Stimulated activated naive B cell treated with anti-CD40 and anti-IgM and Interleukin-4, amounts not matched to agents 10 μg/mL and 1 μg/mL and 100 μg/mL, for 72 hours (primary cell): ENCODE measurements at regions not wholly inside any gene's neighbourhood (a gene's known extent, or its start where the extent isn't known, plus 50 kb on each side); places are given as distances from the start of the nearest gene placed in this dataset.
"Not testable (repeated sequence)": the region's sequence is repeated elsewhere in the genome, so short reads cannot be mapped to it uniquely, and the experiment has no call there.

Source experiments
- ATAC-seq, 2 donors: fragments of 150-1000 bp; cut with Tn5 transposase; replicated peaks; 2 replicates each; pipeline ENCODE4 v1.10.0; 2021; ENCODE audit warnings: moderate library complexity in 1 of 2
- DNase-seq: peaks from one replicate; pipeline ENCODE4 v3.0.0; 2021
- H3K27ac Mint-ChIP-seq: one replicate; pipeline ENCODE4 v1.8.0; 2022; ENCODE audit warnings: mild to moderate bottlenecking, mixed read lengths
- H3K27me3 Mint-ChIP-seq, 2 donors: one replicate each; pipeline ENCODE4 v1.8.0; 2022; ENCODE audit warnings: mixed read lengths in 2 of 2
- H3K36me3 Mint-ChIP-seq, 2 donors: one replicate each; pipeline ENCODE4 v1.8.0; 2022; ENCODE audit warnings: mixed read lengths in 2 of 2, mild to moderate bottlenecking in 1 of 2
- H3K4me1 Mint-ChIP-seq, 2 donors: one replicate each; pipeline ENCODE4 v1.8.0; 2022; ENCODE audit warnings: mixed read lengths in 2 of 2, mild to moderate bottlenecking in 1 of 2
- H3K4me3 Mint-ChIP-seq, 2 donors: one replicate each; pipeline ENCODE4 v1.8.0; 2022; ENCODE audit warnings: mild to moderate bottlenecking in 2 of 2, mixed read lengths in 2 of 2, moderate library complexity in 1 of 2
- H3K9me3 Mint-ChIP-seq, 2 donors: one replicate each; pipeline ENCODE4 v1.8.0; 2022; ENCODE audit warnings: mixed read lengths in 2 of 2, mild to moderate bottlenecking in 1 of 2

- H3K9me3 Mint-ChIP-seq, H3K27ac Mint-ChIP-seq, H3K27me3 Mint-ChIP-seq, H3K36me3 Mint-ChIP-seq, H3K4me1 Mint-ChIP-seq, H3K4me3 Mint-ChIP-seq, ATAC-seq, DNase-seq: not testable (repeated sequence)
These were observed 352.5 kb downstream of the KCNJ18 start for GRCh38 chr17:22044706-22045246.

GRCh38 chr17:22047521-22047920, 355.2 kb downstream of the KCNJ18 start:
- not testable (repeated sequence) for H3K27ac Mint-ChIP-seq, H3K9me3 Mint-ChIP-seq, H3K4me1 Mint-ChIP-seq, H3K27me3 Mint-ChIP-seq, H3K4me3 Mint-ChIP-seq, ATAC-seq, H3K36me3 Mint-ChIP-seq, DNase-seq

DNA sequence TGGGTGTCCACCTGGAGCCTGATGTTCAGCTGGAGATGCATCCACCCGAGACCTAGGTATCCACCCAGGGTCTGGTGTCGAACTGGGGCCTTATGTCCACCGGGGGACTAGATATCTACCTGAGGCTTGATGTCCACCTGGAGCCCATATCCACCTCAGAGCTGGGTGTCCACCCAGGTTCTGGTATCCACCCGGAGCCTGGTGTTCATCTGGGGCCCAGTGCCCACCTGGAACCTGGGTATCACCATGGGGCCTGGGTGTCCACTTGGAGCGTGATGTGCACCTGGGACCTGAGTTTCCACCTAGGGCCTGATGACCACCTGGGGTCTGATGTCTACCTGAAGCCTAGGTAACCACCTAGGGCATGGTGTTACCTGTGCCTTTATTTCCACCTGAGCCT, 355.9 kb downstream of the KCNJ18 start:
- ATAC-seq: not testable (repeated sequence)

DNA sequence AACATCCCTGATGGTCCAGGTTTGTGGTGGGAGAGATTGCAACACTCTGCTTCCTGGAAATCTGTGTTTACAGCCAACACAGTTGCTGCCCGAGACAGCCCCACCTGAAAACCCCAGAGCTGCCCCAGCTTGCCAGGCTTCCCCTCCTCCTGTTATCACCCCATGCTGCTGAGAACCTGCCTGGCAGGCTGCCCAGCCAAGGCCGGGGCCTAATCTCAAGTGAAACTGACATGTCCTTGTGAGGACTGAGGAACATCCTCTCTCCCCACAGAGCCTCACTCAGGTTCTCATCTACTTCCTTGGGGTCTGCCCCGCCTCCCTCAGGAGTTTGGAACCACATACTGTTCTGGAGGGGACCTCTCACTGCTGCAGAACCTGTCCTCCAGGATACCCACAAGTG, 358.4 kb downstream of the KCNJ18 start:
- H3K27me3 Mint-ChIP-seq, ATAC-seq, H3K9me3 Mint-ChIP-seq, H3K27ac Mint-ChIP-seq, H3K36me3 Mint-ChIP-seq, DNase-seq, H3K4me3 Mint-ChIP-seq, H3K4me1 Mint-ChIP-seq: not testable (repeated sequence)

More for the DNA sequence above, 355.9 kb downstream of the KCNJ18 start:
- DNase-seq, H3K9me3 Mint-ChIP-seq, H3K27me3 Mint-ChIP-seq, H3K27ac Mint-ChIP-seq, H3K4me1 Mint-ChIP-seq, H3K4me3 Mint-ChIP-seq, H3K36me3 Mint-ChIP-seq: not testable (repeated sequence)

GRCh38 chr17:22052715-22053114, 360.4 kb downstream of the KCNJ18 start:
- ATAC-seq, DNase-seq, H3K4me3 Mint-ChIP-seq, H3K27ac Mint-ChIP-seq, H3K27me3 Mint-ChIP-seq, H3K9me3 Mint-ChIP-seq, H3K4me1 Mint-ChIP-seq, H3K36me3 Mint-ChIP-seq: not testable (repeated sequence)

DNA sequence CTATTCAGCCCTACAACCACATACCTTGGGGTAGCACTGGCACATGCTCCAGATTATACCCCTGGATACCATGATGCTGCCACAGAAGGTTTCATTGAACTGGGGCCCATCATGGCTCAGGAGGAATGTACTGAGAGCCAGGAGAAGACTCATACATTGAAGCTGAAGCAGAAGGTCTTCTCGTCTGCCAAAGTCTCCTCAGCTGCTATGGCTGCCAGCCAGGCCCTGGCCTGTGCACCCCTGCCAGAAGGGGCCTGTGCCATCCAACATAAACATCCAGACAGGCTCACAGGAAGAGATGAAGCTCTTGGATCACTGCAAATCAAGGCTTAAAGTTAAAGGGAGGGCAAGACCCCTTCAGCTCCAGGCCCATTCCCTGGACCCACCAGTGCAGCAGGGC, 364.2 kb downstream of the KCNJ18 start:
- H3K4me1 Mint-ChIP-seq, DNase-seq: not testable (repeated sequence)

GRCh38 chr17:22075918-22076317, 383.6 kb downstream of the KCNJ18 start:
- H3K27me3 Mint-ChIP-seq, ATAC-seq, H3K36me3 Mint-ChIP-seq, H3K27ac Mint-ChIP-seq, H3K4me3 Mint-ChIP-seq, H3K9me3 Mint-ChIP-seq, H3K4me1 Mint-ChIP-seq, DNase-seq: not testable (repeated sequence)

More for the DNA sequence above, 364.2 kb downstream of the KCNJ18 start:
- not testable (repeated sequence) for H3K27ac Mint-ChIP-seq, H3K4me3 Mint-ChIP-seq, ATAC-seq, H3K36me3 Mint-ChIP-seq, H3K9me3 Mint-ChIP-seq, H3K27me3 Mint-ChIP-seq

DNA sequence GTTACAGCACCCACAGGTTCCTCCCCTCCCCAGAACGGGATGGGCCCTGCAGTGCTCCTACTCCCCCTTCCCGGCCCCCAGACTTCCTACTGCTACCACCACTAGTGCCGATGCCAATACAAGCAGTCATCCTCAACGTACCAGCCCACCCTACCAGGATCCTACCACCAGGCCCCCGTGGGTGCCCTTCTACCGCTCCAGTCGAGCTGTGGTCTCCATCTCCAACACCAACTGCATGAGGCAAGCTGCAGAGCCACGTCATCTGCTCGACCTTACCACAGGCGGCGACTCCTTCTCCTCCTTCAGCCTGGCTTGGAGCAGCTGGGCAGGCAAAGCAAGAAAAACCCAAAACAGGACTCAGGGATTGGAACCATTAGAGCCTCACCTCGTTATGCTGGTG, 396.3 kb downstream of the KCNJ18 start:
- DNase-seq, H3K4me3 Mint-ChIP-seq: not testable (repeated sequence)
- peaks cover 11 to 13% of the 10 kb centered on the region in 2 donors for H3K9me3 Mint-ChIP-seq

DNA sequence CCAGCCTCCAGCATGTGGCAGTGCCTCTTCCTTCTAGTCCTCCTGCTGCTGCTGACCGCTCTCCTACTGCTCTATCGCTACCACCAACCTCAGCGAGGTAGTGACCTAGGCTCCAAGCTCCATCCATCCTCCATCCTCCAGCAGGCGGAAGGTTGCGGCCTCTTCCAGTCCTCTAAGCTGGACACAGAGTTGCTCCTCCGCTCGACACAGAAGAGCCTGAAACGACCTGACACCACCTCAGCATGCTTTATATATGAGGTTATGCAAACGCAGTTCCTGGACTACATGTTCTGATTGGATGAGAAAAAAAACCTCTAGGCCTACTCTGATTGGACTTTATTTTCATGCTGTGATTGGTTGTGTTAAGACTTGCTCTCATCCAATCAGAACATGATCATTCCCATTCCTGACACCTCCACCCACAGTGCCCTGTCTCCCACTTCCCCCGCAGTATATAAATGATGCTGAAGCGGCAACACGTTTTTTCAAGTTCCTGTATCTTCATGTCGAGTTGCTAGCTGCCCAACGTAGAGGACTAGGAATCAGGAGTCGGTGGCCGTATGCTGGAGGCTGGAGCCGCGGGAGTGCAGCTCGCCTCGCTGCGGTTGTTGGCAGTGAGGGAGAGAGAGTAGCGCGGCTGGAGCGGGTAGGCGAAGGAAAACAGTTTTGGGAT, 398.1 kb downstream of the KCNJ18 start:
- no peaks in the 10 kb centered on the region for H3K27me3 Mint-ChIP-seq
- no peak overlapping the region for H3K4me3 Mint-ChIP-seq
- DNase-seq (no peak), ATAC-seq (no peak)
- peaks cover 0 to 2% of the 10 kb centered on the region in 2 donors for H3K36me3 Mint-ChIP-seq
- no peak overlapping the region for H3K27ac Mint-ChIP-seq
- no peaks in the 10 kb centered on the region for H3K4me1 Mint-ChIP-seq
- H3K9me3 Mint-ChIP-seq: peaks cover 11 to 13% of the 10 kb centered on the region in 2 donors

More for the DNA sequence above, 396.3 kb downstream of the KCNJ18 start:
- H3K36me3 Mint-ChIP-seq, H3K27ac Mint-ChIP-seq, ATAC-seq, H3K4me1 Mint-ChIP-seq, H3K27me3 Mint-ChIP-seq: not testable (repeated sequence)

DNA sequence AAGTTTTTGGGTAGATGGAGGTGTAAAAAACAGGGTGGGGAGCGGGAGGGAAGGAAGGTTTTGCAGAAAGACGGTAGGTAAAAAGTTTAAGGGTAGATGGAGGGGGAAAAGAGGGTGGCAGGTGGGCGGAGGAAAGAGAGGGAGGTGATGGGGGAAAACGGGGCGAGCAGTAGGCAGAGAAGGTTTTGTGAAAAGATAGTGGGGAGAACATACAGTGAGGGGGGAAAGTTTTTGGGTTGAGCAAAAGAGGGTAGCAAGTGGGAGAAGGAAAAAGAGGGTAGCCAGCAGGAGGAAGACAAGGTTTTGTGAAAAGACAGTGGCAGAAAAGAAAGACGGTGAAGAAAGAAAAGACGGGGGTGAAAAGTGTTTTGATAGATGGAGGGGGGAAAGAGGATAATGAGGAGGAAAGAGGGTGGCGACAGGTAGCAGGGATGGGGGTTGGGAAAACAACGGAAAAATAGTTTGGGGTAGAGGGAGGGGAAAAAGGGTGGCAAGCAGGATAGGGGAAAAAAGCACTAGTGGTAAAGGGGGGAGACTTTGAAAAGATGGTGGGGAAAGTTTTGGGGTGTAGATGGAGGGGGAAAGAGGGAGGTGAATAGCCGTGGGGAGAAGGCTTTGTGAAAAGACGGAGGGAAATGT, 398.8 kb downstream of the KCNJ18 start:
- not testable (repeated sequence) for H3K27me3 Mint-ChIP-seq, ATAC-seq, H3K27ac Mint-ChIP-seq, H3K4me1 Mint-ChIP-seq, H3K4me3 Mint-ChIP-seq, DNase-seq, H3K36me3 Mint-ChIP-seq
- H3K9me3 Mint-ChIP-seq: peaks cover 11 to 13% of the 10 kb centered on the region in 2 donors

GRCh38 chr17:22091840-22092239, 399.5 kb downstream of the KCNJ18 start:
- H3K27ac Mint-ChIP-seq, H3K27me3 Mint-ChIP-seq, DNase-seq, H3K4me1 Mint-ChIP-seq, H3K36me3 Mint-ChIP-seq, ATAC-seq, H3K4me3 Mint-ChIP-seq: not testable (repeated sequence)
- peaks cover 11 to 13% of the 10 kb centered on the region in 2 donors for H3K9me3 Mint-ChIP-seq

GRCh38 chr17:22095414-22095813, 403.1 kb downstream of the KCNJ18 start:
- not testable (repeated sequence) for H3K36me3 Mint-ChIP-seq, H3K4me1 Mint-ChIP-seq, H3K4me3 Mint-ChIP-seq, H3K27me3 Mint-ChIP-seq, H3K27ac Mint-ChIP-seq, ATAC-seq, DNase-seq
- H3K9me3 Mint-ChIP-seq: peaks cover 8 to 10% of the 10 kb centered on the region in 2 donors

GRCh38 chr17:22099633-22100032, 407.3 kb downstream of the KCNJ18 start:
- not testable (repeated sequence) for H3K27me3 Mint-ChIP-seq, H3K9me3 Mint-ChIP-seq, DNase-seq, ATAC-seq, H3K4me3 Mint-ChIP-seq, H3K27ac Mint-ChIP-seq, H3K4me1 Mint-ChIP-seq, H3K36me3 Mint-ChIP-seq

DNA sequence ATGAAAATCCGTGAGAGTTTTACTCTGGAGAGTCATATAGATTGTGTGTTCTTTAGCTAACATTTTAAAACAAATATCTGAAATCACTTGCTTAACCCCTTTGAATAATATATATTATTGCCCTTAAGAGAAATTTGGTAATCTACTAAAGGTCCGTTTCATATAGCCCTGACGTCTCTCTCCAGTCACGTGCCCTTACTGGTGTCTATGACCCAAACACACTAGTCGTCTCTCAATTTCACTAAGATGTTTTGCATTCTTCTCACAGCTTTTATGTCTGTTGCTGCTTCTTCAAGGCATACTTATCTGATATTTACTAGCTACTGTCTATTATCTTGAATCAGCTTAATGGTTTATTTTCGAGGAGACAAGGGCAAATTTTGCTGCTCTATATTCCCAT, 409.9 kb downstream of the KCNJ18 start:
- Mint-ChIP-seq H3K27ac (no peak overlapping the region), H3K4me3 (no peak overlapping the region), H3K27me3 (no peaks in the 10 kb centered on the region), H3K9me3 (peaks cover 1 to 4% of the 10 kb centered on the region in 2 donors), H3K36me3 (no peaks in the 10 kb centered on the region), H3K4me1 (no peaks in the 10 kb centered on the region)
- ATAC-seq: no peak
- no peak for DNase-seq

DNA sequence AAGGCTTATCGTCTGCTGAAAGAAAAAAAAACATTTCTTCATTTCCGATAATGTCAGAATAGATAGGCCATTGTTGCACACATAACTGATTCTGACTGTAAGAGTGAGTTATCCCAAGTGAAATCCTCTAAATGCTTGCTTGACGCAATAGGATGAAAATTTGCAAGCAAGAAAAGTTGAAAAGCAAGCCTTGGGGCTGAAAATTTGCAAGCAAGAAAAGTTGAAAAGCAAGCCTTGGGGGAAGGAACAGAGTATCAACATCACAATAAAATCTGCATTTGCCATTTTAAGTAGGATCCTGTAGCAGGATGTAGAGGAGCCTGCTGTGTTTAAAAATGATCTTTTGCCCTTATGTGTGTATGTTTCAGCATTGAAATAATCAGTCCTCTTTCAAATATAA, 424.4 kb downstream of the KCNJ18 start:
- not testable (repeated sequence) for H3K4me3 Mint-ChIP-seq, H3K36me3 Mint-ChIP-seq, H3K9me3 Mint-ChIP-seq, H3K27me3 Mint-ChIP-seq, DNase-seq, ATAC-seq, H3K27ac Mint-ChIP-seq, H3K4me1 Mint-ChIP-seq
